T-helper 2 cell treated with Interferon-gamma antibody and Interleukin-4, amounts not matched to agents 100 ng/mL and 5 ng/mL, for 36 hours (primary cell): ENCODE measurements at regions not wholly inside any gene's neighbourhood (a gene's known extent, or its start where the extent isn't known, plus 50 kb on each side); places are given as distances from the start of the nearest gene placed in this dataset.
"Not testable (repeated sequence)": the region's sequence is repeated elsewhere in the genome, so short reads cannot be mapped to it uniquely, and the experiment has no call there.

Experiments
- intact Hi-C: fragments of 100-400 bp; cut with micrococcal nuclease; formaldehyde crosslinking; loops from one replicate; pipeline ENCODE4 v1.15.1; 2023

DNA sequence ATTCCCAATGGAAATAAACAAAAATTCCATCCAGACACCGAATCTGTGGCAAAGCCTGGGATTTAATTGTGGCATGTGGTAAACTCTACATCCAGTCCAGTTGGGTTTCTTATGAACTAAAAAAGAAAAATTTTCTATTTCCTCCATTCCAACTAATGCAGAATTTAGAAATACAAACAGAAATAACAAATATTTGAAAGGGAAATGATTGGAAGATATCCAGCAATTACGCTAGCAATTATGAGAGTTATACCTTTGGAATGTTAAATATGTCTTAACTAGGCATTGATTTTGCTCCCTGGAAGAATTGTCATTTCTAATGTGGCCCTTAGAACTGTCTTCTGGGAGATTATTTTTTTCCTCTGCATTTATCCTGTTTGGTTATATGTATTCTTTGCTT, 421.4 kb upstream of the KLHL1 start:
- intact Hi-C loops, result no loop called here

DNA sequence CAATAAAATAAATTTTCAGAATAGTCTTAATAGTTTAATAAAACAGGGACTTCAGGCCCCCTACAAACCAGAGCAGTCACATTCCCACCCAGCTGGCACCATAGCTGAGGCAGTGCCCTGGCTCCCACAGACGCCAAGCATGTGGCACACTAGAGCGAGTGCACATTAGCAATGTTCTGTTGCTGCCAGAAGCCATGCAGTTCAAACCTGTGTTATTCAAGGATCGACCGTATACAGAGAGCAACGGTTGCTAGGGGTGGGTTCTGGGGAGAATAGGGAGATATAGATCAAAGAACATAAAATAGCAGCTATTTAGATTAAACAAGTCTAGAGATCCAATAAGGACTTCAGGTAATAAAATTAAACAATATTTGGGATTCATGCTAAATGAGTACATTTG, 419.3 kb upstream of the KLHL1 start:
- intact Hi-C loops, result no loop called here

DNA sequence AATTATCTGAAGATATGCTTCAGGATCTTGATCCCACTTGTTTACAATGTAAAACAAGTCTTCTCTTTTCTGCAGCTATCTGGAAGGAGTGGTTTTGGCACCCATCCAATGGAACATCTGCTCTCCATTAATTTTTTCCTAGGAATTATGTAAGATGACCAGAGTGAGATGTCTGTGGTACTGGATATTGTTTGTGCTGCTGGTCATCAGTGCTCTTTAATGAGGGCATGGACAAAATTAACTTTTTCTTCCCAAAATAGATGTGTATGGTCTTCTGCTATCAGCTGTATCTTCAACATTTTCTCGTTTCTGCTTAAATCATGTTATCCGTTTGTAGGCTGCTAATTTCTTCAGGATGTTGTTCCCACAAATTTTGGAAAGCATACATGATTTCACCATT, 415.4 kb upstream of the KLHL1 start:
- intact Hi-C loops, result no loop called here

DNA sequence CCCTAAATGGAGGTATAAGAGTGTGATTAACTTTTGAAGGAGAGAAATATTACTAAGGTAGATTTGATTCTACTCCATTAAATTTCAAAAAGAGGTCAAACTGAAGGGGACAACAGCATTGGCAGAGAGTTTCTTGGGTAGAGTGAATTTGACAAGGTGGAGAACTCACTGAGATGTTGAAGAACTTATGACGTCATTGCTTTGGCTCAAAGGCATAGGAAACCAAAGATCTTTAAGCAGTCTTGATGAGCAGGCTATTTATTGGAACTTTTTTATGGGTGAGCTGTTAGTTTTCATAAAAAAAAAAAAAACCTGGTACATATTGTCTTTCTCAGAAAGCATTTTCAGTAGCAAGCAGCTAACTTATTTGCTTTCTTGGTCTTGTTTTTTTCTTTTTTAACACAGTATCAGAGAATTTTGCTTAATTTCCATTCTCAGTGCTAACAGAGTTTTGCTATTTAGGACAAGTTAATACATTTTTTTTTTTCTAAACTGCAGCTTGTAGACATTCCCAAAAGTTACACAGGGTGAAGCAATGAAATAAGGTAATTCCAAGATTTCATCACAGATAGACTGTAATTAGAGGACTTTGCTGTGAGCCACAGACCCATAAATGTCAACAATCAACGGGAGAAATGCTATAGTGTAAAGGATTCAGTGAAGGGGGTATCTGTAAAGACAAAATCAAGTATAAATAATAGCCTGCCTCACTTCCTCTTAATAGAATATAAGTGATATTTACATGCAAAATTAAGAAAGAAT, 412.2 kb upstream of the KLHL1 start:
- intact Hi-C loops, result no loop called here

DNA sequence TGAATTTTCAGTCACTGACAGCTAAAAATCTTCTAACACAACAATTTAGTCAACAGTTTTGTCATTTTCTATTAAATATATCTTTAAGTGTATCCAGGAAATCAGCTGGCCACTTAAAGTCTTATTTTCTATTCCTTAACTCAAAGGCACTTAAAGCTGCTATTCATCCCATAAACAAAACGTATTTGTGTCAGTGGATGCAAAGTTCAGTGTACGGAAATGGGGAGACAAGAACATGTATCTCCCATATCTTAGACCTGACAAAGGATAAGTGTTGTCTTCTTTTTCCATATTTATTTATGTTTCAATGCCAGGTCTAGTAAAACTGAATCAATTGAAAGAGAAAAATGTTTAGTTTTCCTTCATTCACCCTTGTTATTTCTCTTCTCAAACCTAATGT, 409.8 kb upstream of the KLHL1 start:
- intact Hi-C loops, result no loop called here

DNA sequence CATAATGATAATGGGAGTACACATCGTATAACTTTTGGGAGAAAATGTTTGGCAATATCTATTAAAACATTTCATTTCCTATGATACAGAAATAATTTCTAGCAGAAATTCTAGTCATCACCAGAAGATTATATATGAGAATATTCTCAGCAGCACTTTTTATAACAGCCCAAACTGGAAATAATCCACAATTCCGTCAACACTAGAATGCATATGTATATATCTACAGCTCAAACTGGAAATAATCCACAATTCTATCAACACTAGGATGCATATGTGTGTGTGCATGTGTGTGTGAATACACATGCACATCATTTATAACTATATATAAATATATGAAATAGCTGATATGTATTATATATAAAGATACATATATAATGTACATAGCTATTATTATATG, 408.0 kb upstream of the KLHL1 start:
- intact Hi-C loops, result no loop called here

DNA sequence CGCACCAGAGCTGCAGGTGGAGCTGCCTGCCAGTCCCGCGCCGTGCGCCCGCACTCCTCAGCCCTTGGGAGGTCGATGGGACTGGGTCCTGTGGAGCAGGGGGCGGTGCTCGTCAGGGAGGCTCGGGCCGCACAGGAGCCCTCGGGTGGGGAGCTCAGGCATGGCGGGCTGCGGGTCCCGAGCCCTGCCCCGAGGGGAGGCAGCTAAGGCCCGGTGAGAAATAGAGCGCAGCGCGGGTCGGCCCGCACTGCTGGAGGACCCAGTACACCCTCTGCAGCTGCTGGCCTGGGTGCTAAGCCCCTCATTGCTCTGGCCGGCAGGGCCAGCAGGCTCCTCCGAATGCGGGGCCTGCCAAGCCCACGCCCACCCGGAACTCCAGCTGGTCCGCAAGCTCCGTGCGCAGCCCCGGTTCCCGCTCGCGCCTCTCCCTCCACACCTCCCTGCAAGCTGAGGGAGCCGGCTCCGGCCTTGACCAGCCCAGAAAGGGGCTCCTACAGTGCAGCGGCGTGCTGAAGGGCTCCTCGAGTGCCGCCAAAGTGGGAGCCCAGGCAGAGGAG, 403.7 kb upstream of the KLHL1 start:
- intact Hi-C loops, result not testable (repeated sequence)

DNA sequence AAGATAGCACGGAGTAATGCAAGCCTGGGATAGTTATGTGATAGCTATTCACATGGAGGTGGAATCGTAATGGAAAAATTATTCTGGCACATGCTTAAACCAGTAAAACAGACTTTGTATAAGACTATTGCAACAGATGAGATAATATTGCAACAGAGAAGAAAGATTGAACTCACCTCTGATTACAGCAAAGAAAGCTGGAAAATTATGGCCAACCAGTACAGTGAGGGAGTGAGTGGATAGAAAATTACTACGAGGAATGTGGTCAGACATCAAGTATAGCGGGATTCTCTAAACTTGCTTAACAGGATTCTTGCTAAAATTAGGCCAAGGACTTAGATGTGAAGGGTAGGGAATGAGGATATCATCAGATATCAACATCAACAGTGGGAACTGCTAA, 397.6 kb upstream of the KLHL1 start:
- intact Hi-C loops, result no loop called here

DNA sequence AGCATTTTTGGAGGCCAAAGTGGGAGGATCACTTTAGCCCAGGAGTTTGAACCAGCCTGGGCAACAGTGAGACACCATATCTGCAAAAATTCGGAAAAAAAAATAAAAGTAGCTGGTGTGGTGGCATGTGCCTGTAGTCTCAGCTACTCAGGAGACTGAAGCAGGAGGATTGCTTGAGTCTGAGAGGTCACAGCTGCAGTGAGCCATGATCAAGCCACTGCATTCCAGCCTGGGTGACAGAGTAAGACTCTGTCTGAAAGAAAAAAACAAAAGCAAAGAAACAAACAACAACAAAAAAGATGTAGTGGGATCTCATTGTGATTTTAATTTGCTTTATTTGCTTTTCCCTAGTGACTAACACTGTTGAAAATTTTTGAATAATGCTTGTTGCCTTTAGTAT, 394.7 kb upstream of the KLHL1 start:
- intact Hi-C loops, result no loop called here

DNA sequence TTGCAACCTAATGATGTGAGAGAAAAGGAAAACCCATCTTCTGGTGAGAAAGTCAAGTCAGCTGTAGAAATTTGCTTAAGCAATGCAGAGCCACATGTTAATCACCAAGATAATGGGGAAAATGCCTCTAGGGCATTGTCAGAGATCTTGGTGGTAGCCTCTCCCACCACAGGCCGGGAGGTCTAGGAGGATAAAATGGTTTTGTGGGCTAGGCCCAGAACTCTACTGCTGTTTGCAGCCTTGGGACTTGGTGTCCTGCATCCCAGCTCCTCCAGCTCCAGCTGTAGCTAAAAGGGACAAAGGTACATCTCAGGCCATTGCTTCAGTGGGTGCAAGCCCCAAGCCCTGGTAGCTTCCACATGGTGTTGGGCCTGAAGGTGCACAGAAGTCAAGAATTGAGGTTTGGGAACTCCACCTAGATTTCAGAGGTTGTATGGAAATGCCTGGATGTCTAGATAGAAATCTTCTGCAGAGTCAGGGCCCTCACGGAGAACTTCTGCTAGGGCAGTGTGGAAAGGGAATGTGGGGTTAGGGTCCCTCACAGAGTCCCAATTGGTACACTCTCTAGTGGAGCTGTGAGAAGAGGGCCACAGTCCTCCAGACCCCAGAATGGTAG, 382.2 kb upstream of the KLHL1 start:
- intact Hi-C loops, result no loop called here

DNA sequence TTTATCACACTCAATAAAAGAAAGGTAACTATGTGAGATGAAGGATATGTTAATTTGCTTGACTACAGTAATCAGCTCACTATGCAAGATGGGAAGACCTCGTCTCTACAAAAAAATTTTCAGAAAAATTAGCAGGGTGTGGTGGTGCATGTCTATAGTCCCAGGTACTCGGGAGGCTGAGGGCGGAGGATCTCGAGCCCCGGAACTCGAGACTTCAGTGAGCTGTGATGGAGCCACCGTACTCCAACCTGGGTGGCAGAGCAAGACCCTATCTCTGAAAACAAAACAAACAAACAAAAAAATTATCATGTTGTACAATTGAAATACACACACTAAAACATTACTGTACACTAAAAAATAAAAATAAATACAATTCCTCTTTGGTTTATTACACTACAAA, 376.7 kb upstream of the KLHL1 start:
- intact Hi-C loops, result no loop called here

DNA sequence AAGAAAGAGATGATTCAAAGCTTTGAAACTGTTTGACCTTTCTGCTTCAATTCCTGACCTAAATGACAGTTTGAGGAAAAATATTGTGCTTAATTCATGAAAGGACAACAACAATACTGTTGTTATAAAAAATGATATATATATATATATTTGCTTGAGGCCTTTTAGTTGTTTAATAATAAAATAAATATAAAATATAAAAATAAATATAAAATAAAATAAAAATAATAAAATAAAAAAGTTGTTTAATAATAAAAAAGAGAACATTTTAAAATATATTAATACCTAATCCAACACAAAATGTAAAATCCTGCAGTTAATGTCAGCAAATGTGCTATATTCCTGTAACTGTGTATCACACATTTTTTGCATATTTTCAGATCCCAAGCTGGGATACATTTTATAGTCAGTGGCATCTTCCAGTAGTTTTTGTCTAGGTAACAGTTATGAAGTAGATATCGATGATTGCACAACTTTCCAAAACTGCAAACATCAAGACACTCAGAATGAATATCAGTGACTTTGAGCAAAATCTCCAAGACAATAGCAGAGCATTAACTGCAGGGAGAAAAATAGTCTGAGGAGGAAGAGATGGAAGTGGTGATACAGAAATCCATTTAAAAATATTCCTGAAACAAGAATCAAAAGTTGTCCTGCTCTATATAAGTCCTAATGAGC, 375.5 kb upstream of the KLHL1 start:
- intact Hi-C loops, result no loop called here

DNA sequence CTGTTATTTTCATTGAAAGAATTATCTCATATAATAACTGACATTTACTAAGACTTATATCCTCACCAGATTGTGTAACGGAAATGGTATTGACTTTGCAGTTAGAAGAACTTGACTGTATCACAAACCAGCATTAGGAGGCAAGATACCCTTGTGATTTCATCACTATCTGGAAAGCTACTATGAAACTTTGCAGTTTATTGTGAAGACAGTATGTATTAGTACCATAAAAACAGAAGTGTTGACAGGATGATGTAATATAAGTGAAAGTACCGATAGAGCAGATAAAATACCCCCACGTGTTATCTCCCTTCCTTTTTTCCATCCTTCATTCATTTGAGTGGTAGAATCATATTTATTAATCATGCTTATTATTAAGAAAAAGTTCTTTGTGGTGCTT, 365.7 kb upstream of the KLHL1 start:
- intact Hi-C loops, result no loop called here

DNA sequence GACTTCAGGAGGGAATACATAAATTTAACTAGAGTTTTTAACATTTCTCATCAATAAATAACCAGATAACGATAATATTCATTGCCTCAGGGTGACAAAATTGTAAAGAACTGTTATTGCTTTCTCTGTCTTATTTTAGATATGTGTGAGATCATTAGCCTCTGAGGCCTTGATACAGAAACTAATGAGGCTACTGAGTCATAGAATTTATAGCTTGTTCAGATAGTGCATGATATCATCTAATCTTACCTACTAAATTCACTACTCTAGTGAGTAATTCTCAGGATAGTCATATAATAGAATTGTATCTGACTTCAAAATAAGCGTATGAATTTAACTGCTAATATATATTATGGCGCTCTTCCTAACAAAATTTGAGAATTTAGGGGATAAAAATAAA, 360.8 kb upstream of the KLHL1 start:
- intact Hi-C loops, result no loop called here

DNA sequence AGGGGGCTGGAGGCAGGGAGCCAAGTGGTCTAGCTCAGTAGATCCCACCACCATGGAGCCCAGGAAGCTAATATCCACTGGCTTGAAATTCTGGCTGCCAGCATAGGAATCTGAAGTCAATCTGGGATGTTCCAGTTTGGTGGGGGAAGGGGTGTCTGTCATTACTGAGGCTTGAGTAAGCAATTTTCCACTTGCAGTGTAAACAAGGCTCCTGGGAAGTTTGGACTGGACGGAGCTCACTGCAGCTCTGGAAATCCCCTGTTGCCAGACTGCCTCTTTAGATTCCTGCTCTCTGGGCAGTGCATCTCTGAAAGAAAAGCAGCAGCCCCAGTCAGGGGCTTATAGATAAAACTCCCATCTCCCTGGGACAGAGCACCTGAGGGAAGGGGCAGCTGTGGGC, 349.2 kb upstream of the KLHL1 start:
- intact Hi-C loops, result no loop called here

DNA sequence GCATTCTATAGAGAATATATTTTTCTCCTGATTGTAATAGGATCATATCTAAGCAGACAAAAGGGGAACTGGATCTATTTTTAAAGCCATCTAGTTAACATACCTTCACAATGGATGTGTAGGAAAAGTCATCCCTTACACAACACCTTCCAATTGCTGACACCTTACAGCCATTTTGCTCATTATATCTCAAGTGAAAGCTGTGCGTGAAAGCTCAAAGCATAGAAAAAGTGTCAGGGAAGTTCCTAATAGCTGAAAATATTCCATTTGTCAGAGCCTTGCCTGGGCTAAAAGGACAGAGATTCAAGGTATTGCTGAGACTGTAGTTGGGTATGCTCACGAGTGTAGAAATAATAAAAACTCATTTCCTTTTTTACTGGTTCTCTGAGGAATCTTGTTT, 340.6 kb upstream of the KLHL1 start:
- intact Hi-C loops, result no loop called here

DNA sequence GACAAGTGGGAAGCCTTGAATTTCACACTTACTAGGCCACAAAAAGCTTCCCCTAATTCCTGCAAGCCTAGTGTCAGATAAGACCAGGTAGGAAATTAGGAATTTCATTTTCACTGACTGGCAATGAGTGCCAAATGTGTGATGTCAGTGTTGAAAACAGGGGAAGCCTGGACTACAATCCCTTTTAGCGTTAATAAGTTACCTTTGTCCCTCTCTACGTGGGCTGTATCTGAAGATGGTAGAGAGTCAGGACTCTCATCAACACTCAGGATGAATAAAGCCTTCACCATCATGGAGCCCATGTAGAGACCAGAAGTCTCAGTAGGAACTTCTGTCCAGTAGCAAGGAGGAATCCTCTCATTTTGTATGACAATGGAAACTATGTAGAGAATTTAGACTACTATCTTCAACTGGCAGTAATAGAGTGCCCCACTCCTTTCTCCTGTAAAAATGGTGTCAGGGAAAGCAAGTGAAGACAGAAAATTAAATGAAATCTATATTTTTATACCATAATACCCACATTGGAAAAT, 324.1 kb upstream of the KLHL1 start:
- intact Hi-C loops, result no loop called here

DNA sequence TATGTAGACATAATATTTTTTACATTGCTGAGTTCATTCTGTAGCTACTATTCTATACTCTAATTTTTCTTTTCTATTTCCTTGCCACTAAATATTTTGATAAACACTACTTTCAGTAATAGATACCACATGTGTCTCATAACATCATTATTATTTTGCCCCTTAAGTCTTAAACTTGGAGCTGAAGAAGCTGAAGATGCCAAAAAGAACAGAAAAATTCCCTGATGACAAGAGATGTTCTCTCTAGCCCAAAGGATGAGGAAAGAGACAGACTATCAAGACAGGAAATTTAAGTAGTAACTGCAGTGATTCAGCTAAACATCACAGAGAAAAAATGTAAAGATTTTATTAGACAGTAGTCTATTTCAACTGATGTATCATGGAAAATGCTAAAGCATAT, 322.0 kb upstream of the KLHL1 start:
- intact Hi-C loops, result no loop called here

DNA sequence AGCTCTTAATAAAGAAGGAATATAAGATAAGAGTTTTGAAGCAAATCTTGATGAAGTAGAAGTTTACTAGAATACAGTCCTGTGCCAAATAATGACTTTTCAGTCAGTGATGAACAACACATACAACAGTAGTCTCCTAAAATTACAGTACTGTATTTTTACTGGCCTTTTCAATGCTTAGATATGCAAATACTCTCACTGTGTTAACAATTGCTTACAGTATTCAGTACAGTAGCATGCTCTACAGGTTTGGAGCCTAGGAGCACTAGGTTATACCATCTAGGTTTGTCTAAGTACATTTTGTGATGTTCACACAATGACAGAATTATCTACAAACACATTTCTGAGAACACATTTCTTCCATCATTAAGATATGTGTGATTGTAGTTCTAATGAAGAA, 316.7 kb upstream of the KLHL1 start:
- intact Hi-C loops, result no loop called here

DNA sequence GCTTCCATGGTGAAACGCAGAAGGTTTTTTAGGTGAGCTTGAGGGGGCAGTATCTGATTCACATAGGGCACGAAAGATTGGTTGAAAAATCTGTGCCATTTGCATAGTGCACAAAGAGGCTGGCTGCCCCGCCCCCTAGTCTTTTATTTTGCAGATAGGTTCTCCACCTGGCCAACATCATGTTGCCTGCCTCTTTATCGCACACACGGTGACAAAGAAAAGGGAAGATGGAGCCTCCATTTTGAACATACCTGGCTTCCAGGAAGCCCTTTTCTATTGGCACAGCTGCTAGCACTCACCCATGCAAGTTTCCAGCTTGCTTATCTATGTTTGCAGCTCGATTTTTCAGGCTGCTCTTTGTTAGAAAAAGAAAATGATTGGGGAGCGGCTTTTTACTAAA, 316.2 kb upstream of the KLHL1 start:
- intact Hi-C loops, result no loop called here

DNA sequence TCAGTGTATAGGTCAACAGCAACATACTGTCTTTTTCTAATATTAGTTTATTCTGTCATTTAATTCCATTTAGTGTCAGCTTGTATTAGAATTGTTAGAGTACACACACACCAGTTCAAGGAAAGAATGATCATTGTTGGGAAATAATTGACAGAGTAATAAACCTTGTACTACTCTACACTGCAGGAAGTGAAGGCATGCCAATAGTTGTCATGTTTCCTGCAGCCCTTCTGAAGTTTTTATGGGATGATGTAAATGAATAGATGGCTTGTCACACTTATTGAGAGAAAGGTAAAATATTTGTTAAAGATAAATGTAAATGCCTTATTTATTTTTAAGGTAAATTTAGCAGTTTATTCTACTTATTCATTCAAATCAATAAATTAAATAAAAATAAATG, 306.9 kb upstream of the KLHL1 start:
- intact Hi-C loops, result no loop called here

DNA sequence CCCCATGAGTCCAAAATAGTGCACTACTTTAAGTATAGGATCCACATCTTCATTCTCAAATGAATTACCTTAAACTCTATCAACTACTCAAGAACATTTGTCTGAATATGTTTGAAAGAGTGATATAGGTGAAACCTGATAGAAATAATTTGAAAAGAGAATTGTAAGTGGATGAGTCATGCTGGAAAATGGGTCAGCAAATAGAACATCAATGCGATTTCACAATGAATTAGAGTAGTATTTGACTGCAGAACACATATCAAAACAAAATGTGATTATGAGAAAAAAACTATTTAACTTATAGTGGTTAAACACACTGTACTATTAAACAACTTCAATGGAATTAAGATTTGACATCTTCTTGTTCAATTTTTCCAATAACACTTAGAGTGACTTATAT, 300.6 kb upstream of the KLHL1 start:
- intact Hi-C loops, result no loop called here
